ENCODE measurements at regions not wholly inside any gene's neighbourhood (a gene's known extent, or its start where the extent isn't known, plus 50 kb on each side); places are given as distances from the start of the nearest gene placed in this dataset.

DNA sequence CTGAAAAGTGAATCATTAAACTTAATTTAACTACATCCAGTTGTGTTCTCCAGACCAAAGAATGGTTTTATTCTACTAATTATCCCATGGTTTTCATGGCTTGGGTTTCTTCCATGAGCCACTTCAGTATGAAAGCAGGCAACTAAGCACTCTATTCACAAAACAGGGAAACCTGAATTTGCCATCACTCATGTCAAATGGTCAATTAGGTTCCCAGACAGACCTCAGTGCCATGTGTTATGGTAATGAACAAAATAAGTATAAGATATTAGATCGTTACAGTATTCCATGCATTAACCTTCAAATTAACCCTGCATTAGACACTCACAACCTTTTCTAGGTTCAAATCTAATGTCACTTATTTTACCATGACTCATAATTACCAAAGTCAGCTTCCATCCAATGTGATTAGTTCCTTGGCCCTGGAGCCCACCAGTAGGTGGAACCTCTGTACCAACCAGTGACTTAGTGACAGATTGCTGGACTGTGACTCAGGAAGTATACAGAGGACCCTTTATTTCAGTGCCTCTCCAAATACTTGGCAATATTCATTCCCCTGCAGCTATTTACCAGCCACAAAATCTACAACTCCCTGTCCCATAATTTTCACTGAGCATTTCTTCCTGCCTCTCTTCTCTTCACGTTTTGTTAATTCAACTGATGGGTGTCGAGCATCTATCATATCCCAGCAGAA, 1270.2 kb upstream of the SORCS1 start:
- TF ChIP-seq EZH2 (IDR thresholded peaks at IDR 0.05; ENCODE audit: borderline replicate concordance) (no peak), EZH2phosphoT487 (IDR thresholded peaks at IDR 0.05; ENCODE audit: low read depth, severe bottlenecking, unreplicated experiment) (no peak)
- TF ChIP-seq, protein P1, sequence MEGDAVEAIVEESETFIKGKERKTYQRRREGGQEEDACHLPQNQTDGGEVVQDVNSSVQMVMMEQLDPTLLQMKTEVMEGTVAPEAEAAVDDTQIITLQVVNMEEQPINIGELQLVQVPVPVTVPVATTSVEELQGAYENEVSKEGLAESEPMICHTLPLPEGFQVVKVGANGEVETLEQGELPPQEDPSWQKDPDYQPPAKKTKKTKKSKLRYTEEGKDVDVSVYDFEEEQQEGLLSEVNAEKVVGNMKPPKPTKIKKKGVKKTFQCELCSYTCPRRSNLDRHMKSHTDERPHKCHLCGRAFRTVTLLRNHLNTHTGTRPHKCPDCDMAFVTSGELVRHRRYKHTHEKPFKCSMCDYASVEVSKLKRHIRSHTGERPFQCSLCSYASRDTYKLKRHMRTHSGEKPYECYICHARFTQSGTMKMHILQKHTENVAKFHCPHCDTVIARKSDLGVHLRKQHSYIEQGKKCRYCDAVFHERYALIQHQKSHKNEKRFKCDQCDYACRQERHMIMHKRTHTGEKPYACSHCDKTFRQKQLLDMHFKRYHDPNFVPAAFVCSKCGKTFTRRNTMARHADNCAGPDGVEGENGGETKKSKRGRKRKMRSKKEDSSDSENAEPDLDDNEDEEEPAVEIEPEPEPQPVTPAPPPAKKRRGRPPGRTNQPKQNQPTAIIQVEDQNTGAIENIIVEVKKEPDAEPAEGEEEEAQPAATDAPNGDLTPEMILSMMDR (IDR thresholded peaks at IDR 0.05; ENCODE audit: poor library complexity) = no peak
- no peak overlapping the region for H3K4me2 ChIP-seq
- 84% methylated on average over 3 of the region's 3 CpGs for WGBS (ENCODE audit: low lambda C conversion rate, missing lambda C conversion rate)
- H3K9me3 ChIP-seq (ENCODE audit: low read depth) = no peaks in the 10 kb centered on the region
- no peak for DNase-seq (ENCODE audit: low spot score)
- no peak overlapping the region for H3K4me3 ChIP-seq
- H3K27me3 ChIP-seq = no peaks in the 10 kb centered on the region
- H3K4me1 ChIP-seq (ENCODE audit: insufficient read depth) = no peaks in the 10 kb centered on the region
- no peaks in the 10 kb centered on the region for H3K9me2 ChIP-seq (replicated peaks; ENCODE audit: insufficient read depth)
- no peaks in the 10 kb centered on the region for H4K20me1 ChIP-seq (ENCODE audit: insufficient read depth, poor library complexity, severe bottlenecking)
- no peaks in the 10 kb centered on the region for H3K79me2 ChIP-seq
- H2AFZ ChIP-seq = no peak overlapping the region
- no peak overlapping the region for H3K27ac ChIP-seq
- H3K36me3 ChIP-seq (replicated peaks; ENCODE audit: insufficient read depth, low read depth) = no peaks in the 10 kb centered on the region

DNA sequence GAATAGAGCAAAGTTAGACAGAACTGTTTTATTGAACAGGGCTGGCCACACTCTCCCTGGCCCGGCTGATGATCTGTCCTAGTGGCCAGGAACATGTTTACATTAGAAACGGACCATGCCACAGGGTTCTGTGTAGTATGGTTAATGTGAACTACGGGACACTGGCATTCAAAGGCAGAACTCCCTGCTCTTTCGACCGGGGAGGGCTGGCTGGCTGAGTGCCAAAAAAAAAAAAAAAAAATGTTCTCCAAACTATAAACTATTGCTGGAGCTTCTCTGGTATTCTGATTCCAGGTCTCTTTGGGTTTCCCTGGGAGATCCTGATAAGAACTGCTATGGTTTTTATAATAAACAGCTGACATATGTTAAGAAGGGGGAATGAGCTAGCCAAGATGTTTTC, 1262.6 kb upstream of the SORCS1 start:
- Histone ChIP-seq H3K4me2 (no peak overlapping the region), H3K4me1 (ENCODE audit: insufficient read depth) (peaks cover 10% of the 10 kb centered on the region), H3K27ac (no peak overlapping the region), H3K9me3 (ENCODE audit: low read depth) (no peaks in the 10 kb centered on the region), H3K36me3 (replicated peaks; ENCODE audit: insufficient read depth, low read depth) (no peaks in the 10 kb centered on the region), H4K20me1 (ENCODE audit: insufficient read depth, poor library complexity, severe bottlenecking) (no peaks in the 10 kb centered on the region), H2AFZ (peak overlapping the region; percentile 17), H3K4me3 (no peak overlapping the region), H3K27me3 (no peaks in the 10 kb centered on the region), H3K79me2 (no peaks in the 10 kb centered on the region), H3K9me2 (replicated peaks; ENCODE audit: insufficient read depth) (no peaks in the 10 kb centered on the region)
- DNase-seq (ENCODE audit: low spot score) = no peak
- TF ChIP-seq EZH2phosphoT487 (IDR thresholded peaks at IDR 0.05; ENCODE audit: low read depth, severe bottlenecking, unreplicated experiment) = no peak
- TF ChIP-seq, protein P1 (IDR thresholded peaks at IDR 0.05; ENCODE audit: poor library complexity) = no peak
- TF ChIP-seq EZH2 (IDR thresholded peaks at IDR 0.05; ENCODE audit: borderline replicate concordance) = no peak
- WGBS (ENCODE audit: low lambda C conversion rate, missing lambda C conversion rate) = 35% methylated on average over 5 of the region's 5 CpGs

DNA sequence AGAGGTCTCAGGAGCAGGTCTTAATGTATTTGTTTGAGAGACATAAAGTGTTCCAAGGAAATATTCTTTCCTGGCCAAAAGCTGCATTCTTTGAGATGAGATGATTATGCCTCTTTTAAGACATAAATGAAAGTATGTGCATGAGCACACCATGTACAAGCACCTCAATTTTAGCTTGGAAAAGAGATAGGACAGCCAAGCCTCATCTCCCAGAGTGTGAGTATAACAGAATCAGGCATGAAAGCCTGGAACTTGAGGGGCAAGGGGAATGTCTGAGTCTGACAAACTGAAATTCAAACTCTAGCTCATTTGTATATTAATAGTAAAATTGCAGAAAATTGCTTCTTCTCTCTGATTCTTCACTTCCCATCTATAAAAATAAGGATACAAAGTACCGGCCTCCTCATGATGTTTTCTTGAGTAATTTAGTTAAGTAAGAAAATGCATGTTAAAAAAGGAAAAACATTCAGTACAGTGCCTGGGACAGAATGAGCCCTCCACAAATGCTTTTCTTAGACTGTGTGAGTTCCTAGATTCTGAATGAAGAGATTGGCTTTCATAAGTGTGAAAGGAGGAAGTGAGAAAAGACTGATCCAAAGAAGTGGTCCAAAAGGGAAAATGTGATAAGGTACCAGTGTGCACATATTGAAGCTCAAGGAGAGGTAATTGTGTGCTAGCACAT, 1260.9 kb upstream of the SORCS1 start:
- Histone ChIP-seq H3K79me2 (no peaks in the 10 kb centered on the region), H3K9me2 (replicated peaks; ENCODE audit: insufficient read depth) (no peaks in the 10 kb centered on the region), H3K4me3 (no peak overlapping the region), H3K4me1 (ENCODE audit: insufficient read depth) (peaks cover 10% of the 10 kb centered on the region), H2AFZ (no peak overlapping the region), H3K27ac (no peak overlapping the region), H3K4me2 (no peak overlapping the region), H3K27me3 (no peaks in the 10 kb centered on the region), H3K9me3 (ENCODE audit: low read depth) (no peaks in the 10 kb centered on the region), H3K36me3 (replicated peaks; ENCODE audit: insufficient read depth, low read depth) (no peaks in the 10 kb centered on the region), H4K20me1 (ENCODE audit: insufficient read depth, poor library complexity, severe bottlenecking) (no peaks in the 10 kb centered on the region)
- no peak for DNase-seq (ENCODE audit: low spot score)
- TF ChIP-seq, protein P1 (IDR thresholded peaks at IDR 0.05; ENCODE audit: poor library complexity) = no peak
- WGBS (ENCODE audit: low lambda C conversion rate, missing lambda C conversion rate) = 100% methylated on average over 1 of the region's 1 CpG
